PFSK-1 (cell line): ENCODE measurements at regions not wholly inside any gene's neighbourhood (a gene's known extent, or its start where the extent isn't known, plus 50 kb on each side); places are given as distances from the start of the nearest gene placed in this dataset.

Source experiments
- FOXP2 ChIP-seq: optimal IDR thresholded peaks from 2 replicates; pipeline ENCODE3; 2011; ENCODE audit warnings: borderline replicate concordance, control low read depth, inconsistent platforms; ENCODE audit not compliant: insufficient read depth; ENCODE audit errors: extremely low read length, extremely low read depth
- POLR2AphosphoS5 ChIP-seq: IDR thresholded peaks from 2 replicates; pipeline ENCODE4 v1.6.1; 2012; ENCODE audit warnings: low read depth, mild to moderate bottlenecking, control low read depth, low read length, moderate library complexity
- REST ChIP-seq, 2 experiments: IDR thresholded peaks; 2 replicates each; pipeline versions ENCODE4 v1.6.1 to v1.8.0; 2011 to 2012; ENCODE audit warnings: low read depth in 2 of 2, low read length in 2 of 2, control low read depth in 1 of 2, inconsistent platforms in 1 of 2, mild to moderate bottlenecking in 1 of 2, moderate library complexity in 1 of 2; ENCODE audit not compliant: insufficient read depth in 1 of 2
- SIN3A ChIP-seq: IDR thresholded peaks from 2 replicates; pipeline ENCODE4 v1.6.1; 2012; ENCODE audit warnings: mild to moderate bottlenecking, low read length, moderate library complexity, borderline replicate concordance; ENCODE audit not compliant: insufficient read depth
- TAF1 ChIP-seq: IDR thresholded peaks from 2 replicates; pipeline ENCODE4 v1.6.1; 2012; ENCODE audit warnings: low read length, control low read depth, borderline replicate concordance; ENCODE audit not compliant: insufficient read depth

- TF ChIP-seq POLR2AphosphoS5 = no peak
- TF ChIP-seq FOXP2 = no peak
- no peak for TF ChIP-seq REST (IDR thresholded peaks at IDR 0.05; ENCODE audit: insufficient read depth in 1 of 2, low read depth in 2 of 2, low read length in 2 of 2)
- no peak for TF ChIP-seq TAF1
Observed at GRCh38 chr13:50518131-50518530, 325.4 kb downstream of the DLEU7 start.

GRCh38 chr13:50518781-50519201 is 324.7 kb downstream of the DLEU7 start:
- no peak for TF ChIP-seq POLR2AphosphoS5
- no peak for TF ChIP-seq FOXP2

- TF ChIP-seq SIN3A (no peak), FOXP2 (no peak), REST (IDR thresholded peaks at IDR 0.05; ENCODE audit: insufficient read depth in 1 of 2, low read depth in 2 of 2, low read length in 2 of 2) (no peak), POLR2AphosphoS5 (no peak)
Observed at GRCh38 chr13:50519866-50520265, 323.6 kb downstream of the DLEU7 start.

GRCh38 chr13:50521006-50521830 is 322.3 kb downstream of the DLEU7 start:
- TF ChIP-seq POLR2AphosphoS5 = no peak

- no peak for TF ChIP-seq POLR2AphosphoS5
- no peak for TF ChIP-seq REST (IDR thresholded peaks at IDR 0.05; ENCODE audit: insufficient read depth in 1 of 2, low read depth in 2 of 2, low read length in 2 of 2)
- no peak for TF ChIP-seq FOXP2
- TF ChIP-seq SIN3A = no peak
Observed at GRCh38 chr13:50521831-50522149, 321.7 kb downstream of the DLEU7 start.

GRCh38 chr13:50522506-50522905 is 321.0 kb downstream of the DLEU7 start:
- TF ChIP-seq FOXP2 (no peak), POLR2AphosphoS5 (no peak), REST (IDR thresholded peaks at IDR 0.05; ENCODE audit: insufficient read depth in 1 of 2, low read depth in 2 of 2, low read length in 2 of 2) (no peak), SIN3A (no peak), TAF1 (no peak)
